ENCODE measurements at regions not wholly inside any gene's neighbourhood (a gene's known extent, or its start where the extent isn't known, plus 50 kb on each side); places are given as distances from the start of the nearest gene placed in this dataset.

GRCh38 chr5:42952578-42952974, 87.5 kb downstream of the ANXA2R start:
- H3K9me2 ChIP-seq (ENCODE audit: insufficient read depth) = no peaks in the 10 kb centered on the region
- ChIA-PET CTCF (no interaction called here), POLR2A (ENCODE audit: unreplicated experiment) (interaction anchor here (0.7 kb wide), 1 partner anchor 1512 kb away, joined by 30 read pairs; no protein-coding TSS in a partner anchor)
- peaks cover 7% of the 10 kb centered on the region; the same call in 1 of the 2 replicates for H3K79me2 ChIP-seq (ENCODE audit: low read depth)
- BruUV-seq (replicated peaks) = no TSS peak
- 0 out of 2 replicates have a peak overlapping the region, but pooled peaks have one; percentile 77 for H3K4me2 ChIP-seq
- intact Hi-C loops (cut with micrococcal nuclease; ENCODE audit: unreplicated experiment) = loop anchor here (5.0 kb wide), 1 partner anchor 475 kb away; no protein-coding TSS in a partner anchor
- H3K27ac ChIP-seq = no peak overlapping the region
- no peaks in the 10 kb centered on the region for H3K27me3 ChIP-seq (ENCODE audit: insufficient read depth, low read depth)
- H3F3A ChIP-seq (ENCODE audit: insufficient read depth, low read depth) = peaks cover 41% of the 10 kb centered on the region
- DNase-seq = no peak
- H3K4me1 ChIP-seq (replicated peaks; ENCODE audit: insufficient read depth) = peaks cover 28% of the 10 kb centered on the region
- no peaks in the 10 kb centered on the region for H4K20me1 ChIP-seq (ENCODE audit: insufficient read depth)
- H3K4me3 ChIP-seq = peak overlapping the region; percentile 55; the same call in 1 of the 2 replicates
- peaks cover 19% of the 10 kb centered on the region; the same call in 1 of the 2 replicates for H3K36me3 ChIP-seq (ENCODE audit: low read depth)
- peaks cover 68% of the 10 kb centered on the region for H3K9me3 ChIP-seq (ENCODE audit: insufficient read depth, low read depth)
- TF ChIP-seq, protein P1, sequence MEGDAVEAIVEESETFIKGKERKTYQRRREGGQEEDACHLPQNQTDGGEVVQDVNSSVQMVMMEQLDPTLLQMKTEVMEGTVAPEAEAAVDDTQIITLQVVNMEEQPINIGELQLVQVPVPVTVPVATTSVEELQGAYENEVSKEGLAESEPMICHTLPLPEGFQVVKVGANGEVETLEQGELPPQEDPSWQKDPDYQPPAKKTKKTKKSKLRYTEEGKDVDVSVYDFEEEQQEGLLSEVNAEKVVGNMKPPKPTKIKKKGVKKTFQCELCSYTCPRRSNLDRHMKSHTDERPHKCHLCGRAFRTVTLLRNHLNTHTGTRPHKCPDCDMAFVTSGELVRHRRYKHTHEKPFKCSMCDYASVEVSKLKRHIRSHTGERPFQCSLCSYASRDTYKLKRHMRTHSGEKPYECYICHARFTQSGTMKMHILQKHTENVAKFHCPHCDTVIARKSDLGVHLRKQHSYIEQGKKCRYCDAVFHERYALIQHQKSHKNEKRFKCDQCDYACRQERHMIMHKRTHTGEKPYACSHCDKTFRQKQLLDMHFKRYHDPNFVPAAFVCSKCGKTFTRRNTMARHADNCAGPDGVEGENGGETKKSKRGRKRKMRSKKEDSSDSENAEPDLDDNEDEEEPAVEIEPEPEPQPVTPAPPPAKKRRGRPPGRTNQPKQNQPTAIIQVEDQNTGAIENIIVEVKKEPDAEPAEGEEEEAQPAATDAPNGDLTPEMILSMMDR (conservative IDR thresholded peaks at IDR 0.05) = no peak
- TF ChIP-seq EZH2 (IDR thresholded peaks at IDR 0.05; ENCODE audit: low read depth) = no peak
- H2AFZ ChIP-seq = no peak overlapping the region

- Histone ChIP-seq H3K4me3 (peak overlapping the region; percentile 55), H3K27me3 (ENCODE audit: insufficient read depth, low read depth) (no peaks in the 10 kb centered on the region), H4K20me1 (ENCODE audit: insufficient read depth) (no peaks in the 10 kb centered on the region), H3F3A (ENCODE audit: insufficient read depth, low read depth) (peaks cover 41% of the 10 kb centered on the region), H3K4me1 (replicated peaks; ENCODE audit: insufficient read depth) (peaks cover 28% of the 10 kb centered on the region), H3K79me2 (ENCODE audit: low read depth) (peaks cover 7% of the 10 kb centered on the region; the same call in 1 of the 2 replicates), H3K9me2 (ENCODE audit: insufficient read depth) (no peaks in the 10 kb centered on the region), H3K4me2 (peak overlapping the region; percentile 77), H3K27ac (peak overlapping the region; percentile 96), H2AFZ (peak overlapping the region; percentile 81), H3K36me3 (ENCODE audit: low read depth) (peaks cover 19% of the 10 kb centered on the region; the same call in 1 of the 2 replicates), H3K9me3 (ENCODE audit: insufficient read depth, low read depth) (peaks cover 68% of the 10 kb centered on the region)
- intact Hi-C loops (cut with micrococcal nuclease; ENCODE audit: unreplicated experiment) = loop anchor here (2.0 to 5.0 kb wide), 2 partner anchors 49 to 476 kb away; no protein-coding TSS in a partner anchor
- CTCF ChIA-PET = interaction anchor here (0.6 to 0.7 kb wide), 3 partner anchors 67 to 462 kb away, joined by 3 read pairs; partner anchors contain the start of gene HMGCS1
- DNase-seq = peak in 1 of 2 experiments; percentile 54
- TF ChIP-seq, protein P1 (conservative IDR thresholded peaks at IDR 0.05) = no peak
- no peak for TF ChIP-seq EZH2 (IDR thresholded peaks at IDR 0.05; ENCODE audit: low read depth)
- BruUV-seq (replicated peaks) = TSS peak; percentile 31
- POLR2A ChIA-PET (ENCODE audit: unreplicated experiment) = no interaction called here
These were observed 88.8 kb downstream of the ANXA2R start for GRCh38 chr5:42951293-42951840.

DNA sequence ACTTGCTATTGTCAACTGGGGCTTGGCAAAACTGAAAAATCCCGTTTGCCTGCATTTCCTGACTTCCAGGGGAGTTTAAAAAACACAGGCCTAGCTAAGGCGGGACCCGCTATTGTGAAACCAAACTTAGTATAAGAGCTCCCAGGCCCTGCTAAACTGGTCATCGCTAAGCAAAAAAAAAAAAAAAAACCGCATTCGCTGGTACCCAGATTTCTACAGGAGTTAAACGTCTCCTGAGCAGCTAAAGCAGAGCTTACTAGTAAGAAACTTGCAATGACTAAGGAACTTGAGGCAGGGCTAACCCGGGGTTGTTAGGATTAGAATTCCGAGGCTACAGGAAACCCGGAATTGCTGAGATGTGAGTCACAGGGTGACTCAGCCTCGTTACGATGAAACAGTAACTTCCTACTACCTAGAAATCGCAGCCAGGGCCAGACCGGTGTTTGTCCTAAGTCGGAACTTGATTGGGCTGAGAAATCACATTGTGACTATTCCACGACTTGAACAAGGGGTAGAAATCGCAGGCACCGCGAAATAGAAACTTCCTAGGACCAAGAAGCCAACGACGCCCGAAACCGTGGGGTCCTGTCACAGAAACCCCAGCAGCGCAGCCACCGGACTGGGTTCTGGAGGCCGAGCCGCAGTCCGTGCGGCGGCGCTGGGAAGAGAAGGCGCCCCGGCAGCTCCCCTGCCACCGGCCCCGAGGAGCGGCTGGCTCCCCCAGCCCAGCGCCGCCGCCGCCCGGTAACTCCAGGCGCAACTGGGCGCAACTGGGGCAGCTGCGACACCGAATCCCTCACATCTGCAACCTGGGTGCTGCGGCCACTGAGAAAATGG, 89.4 kb downstream of the ANXA2R start:
- TF ChIP-seq, protein P1 (conservative IDR thresholded peaks at IDR 0.05) = no peak
- no peak for TF ChIP-seq EZH2 (IDR thresholded peaks at IDR 0.05; ENCODE audit: low read depth)
- Histone ChIP-seq H3K9me3 (ENCODE audit: insufficient read depth, low read depth) (peaks cover 64% of the 10 kb centered on the region), H3K27me3 (ENCODE audit: insufficient read depth, low read depth) (no peaks in the 10 kb centered on the region), H3K27ac (peak overlapping the region; percentile 96), H3F3A (ENCODE audit: insufficient read depth, low read depth) (peaks cover 41% of the 10 kb centered on the region), H3K4me1 (replicated peaks; ENCODE audit: insufficient read depth) (peaks cover 28% of the 10 kb centered on the region), H3K36me3 (ENCODE audit: low read depth) (peaks cover 19% of the 10 kb centered on the region; the same call in 1 of the 2 replicates), H4K20me1 (ENCODE audit: insufficient read depth) (no peaks in the 10 kb centered on the region), H3K79me2 (ENCODE audit: low read depth) (peaks cover 7% of the 10 kb centered on the region; the same call in 1 of the 2 replicates), H3K4me2 (peak overlapping the region; percentile 77), H2AFZ (peak overlapping the region; percentile 81), H3K9me2 (ENCODE audit: insufficient read depth) (no peaks in the 10 kb centered on the region), H3K4me3 (peak overlapping the region; percentile 55)
- intact Hi-C loops (cut with micrococcal nuclease; ENCODE audit: unreplicated experiment) = loop anchor here (1.0 to 5.0 kb wide), 12 partner anchors 19 to 477 kb away; partner anchors contain the start of gene HMGCS1
- POLR2A ChIA-PET (ENCODE audit: unreplicated experiment) = interaction anchor here (0.6 to 2.0 kb wide), 16 partner anchors 27 to 1086 kb away, joined by 3 to 23 read pairs (median 6); partner anchors contain the start of gene ANXA2R
- peak; percentile 97 to 100 for DNase-seq
- CTCF ChIA-PET = interaction anchor here (0.5 to 1.9 kb wide), 10 partner anchors 37 to 661 kb away, joined by 3 to 9 read pairs (median 5); partner anchors contain the start of gene ZNF131
- no TSS peak for BruUV-seq (replicated peaks)
